Stimulated activated CD8-positive, alpha-beta memory T cell treated with anti-CD3 and anti-CD28 coated beads, Interleukin-15, amount 100 ng/mL, for 24 hours (primary cell): ENCODE measurements at regions not wholly inside any gene's neighbourhood (a gene's known extent, or its start where the extent isn't known, plus 50 kb on each side); places are given as distances from the start of the nearest gene placed in this dataset.

Source experiments
- DNase-seq: peaks from one replicate; pipeline ENCODE4 v3.0.0-alpha.2; 2020; ENCODE audit warnings: low read depth

GRCh38 chr2:196249171-196249570, 77.8 kb upstream of the STK17B start:
- no peak for DNase-seq

- DNase-seq = no peak
Observed at GRCh38 chr2:196249860-196250259, 78.5 kb upstream of the STK17B start.

- no peak for DNase-seq
Observed at GRCh38 chr2:196251132-196251531, 79.8 kb upstream of the STK17B start.

- DNase-seq = no peak
Observed at GRCh38 chr2:196252408-196253115, 81.2 kb upstream of the STK17B start.

GRCh38 chr2:196253116-196253480, 81.7 kb upstream of the STK17B start:
- DNase-seq = no peak

- no peak for DNase-seq
Observed at GRCh38 chr2:196256585-196256984, 85.2 kb upstream of the STK17B start.

GRCh38 chr2:196257086-196257485, 85.7 kb upstream of the STK17B start:
- DNase-seq = no peak

GRCh38 chr2:196258407-196258806, 87.0 kb upstream of the STK17B start:
- DNase-seq = no peak

- DNase-seq = no peak
Observed at GRCh38 chr2:196259507-196260481, 88.4 kb upstream of the STK17B start.

- no peak for DNase-seq
Observed at GRCh38 chr2:196260546-196260945, 89.2 kb upstream of the STK17B start.

GRCh38 chr2:196262606-196263005, 91.2 kb upstream of the STK17B start:
- no peak for DNase-seq

- DNase-seq = no peak
Observed at GRCh38 chr2:196263181-196263747, 91.9 kb upstream of the STK17B start.

- no peak for DNase-seq
Observed at GRCh38 chr2:196266351-196266750, 95.0 kb upstream of the STK17B start.

GRCh38 chr2:196266855-196267254, 95.5 kb upstream of the STK17B start:
- DNase-seq = no peak

GRCh38 chr2:196268025-196268424, 96.6 kb upstream of the STK17B start:
- DNase-seq = no peak

- DNase-seq = no peak
Observed at GRCh38 chr2:196268538-196269338, 97.4 kb upstream of the STK17B start.

GRCh38 chr2:196271795-196272194, 100.4 kb upstream of the STK17B start:
- DNase-seq = no peak

- DNase-seq = no peak
Observed at GRCh38 chr2:196274387-196274809, 103.0 kb upstream of the STK17B start.

- DNase-seq = no peak
Observed at GRCh38 chr2:196275646-196276352, 104.4 kb upstream of the STK17B start.

- DNase-seq = no peak
Observed at GRCh38 chr2:196276421-196276820, 105.0 kb upstream of the STK17B start.

- DNase-seq = no peak
Observed at GRCh38 chr2:196277002-196277401, 105.6 kb upstream of the STK17B start.
